Activated CD4-positive, alpha-beta T cell treated with anti-CD3 and anti-CD28 coated beads, Interleukin-2, amount 50 U/mL, for 16 hours (primary cell): ENCODE measurements at regions not wholly inside any gene's neighbourhood (a gene's known extent, or its start where the extent isn't known, plus 50 kb on each side); places are given as distances from the start of the nearest gene placed in this dataset.

ENCODE experiments used
- DNase-seq: peaks from one replicate; pipeline ENCODE4 v3.0.0-alpha.2; 2020

- DNase-seq = no peak
Measured at GRCh38 chr3:99541181-99541580, 97.2 kb upstream of the COL8A1 start.

GRCh38 chr3:99537416-99537815, 101.0 kb upstream of the COL8A1 start:
- DNase-seq = no peak

GRCh38 chr3:99536555-99537314, 101.7 kb upstream of the COL8A1 start:
- no peak for DNase-seq

- DNase-seq = no peak
Measured at GRCh38 chr3:99534951-99535704, 103.3 kb upstream of the COL8A1 start.

GRCh38 chr3:99532246-99532645, 106.1 kb upstream of the COL8A1 start:
- peak; percentile 32 for DNase-seq

GRCh38 chr3:99529265-99529664, 109.1 kb upstream of the COL8A1 start:
- DNase-seq = no peak

GRCh38 chr3:99526921-99527320, 111.5 kb upstream of the COL8A1 start:
- DNase-seq = no peak

GRCh38 chr3:99524559-99524958, 113.8 kb upstream of the COL8A1 start:
- no peak for DNase-seq

- no peak for DNase-seq
Measured at GRCh38 chr3:99523431-99524127, 114.8 kb upstream of the COL8A1 start.

GRCh38 chr3:99522147-99522546, 116.2 kb upstream of the COL8A1 start:
- no peak for DNase-seq

GRCh38 chr3:99521551-99521950, 116.8 kb upstream of the COL8A1 start:
- DNase-seq = no peak

- DNase-seq = no peak
Measured at GRCh38 chr3:99520513-99520912, 117.9 kb upstream of the COL8A1 start.

GRCh38 chr3:99516936-99517335, 121.5 kb upstream of the COL8A1 start:
- no peak for DNase-seq

- no peak for DNase-seq
Measured at GRCh38 chr3:99515891-99516290, 122.5 kb upstream of the COL8A1 start.

- no peak for DNase-seq
Measured at GRCh38 chr3:99509224-99509623, 129.2 kb upstream of the COL8A1 start.

- no peak for DNase-seq
Measured at GRCh38 chr3:99508191-99508590, 130.2 kb upstream of the COL8A1 start.

GRCh38 chr3:99505646-99506269, 132.6 kb upstream of the COL8A1 start:
- peak; percentile 86 for DNase-seq

GRCh38 chr3:99505200-99505599, 133.2 kb upstream of the COL8A1 start:
- DNase-seq = no peak

GRCh38 chr3:99504258-99504657, 134.1 kb upstream of the COL8A1 start:
- no peak for DNase-seq

- no peak for DNase-seq
Measured at GRCh38 chr3:99503350-99503749, 135.0 kb upstream of the COL8A1 start.

GRCh38 chr3:99502871-99503270, 135.5 kb upstream of the COL8A1 start:
- DNase-seq = no peak

- DNase-seq = no peak
Measured at GRCh38 chr3:99500485-99500884, 137.9 kb upstream of the COL8A1 start.
